ENCODE measurements at regions not wholly inside any gene's neighbourhood (a gene's known extent, or its start where the extent isn't known, plus 50 kb on each side); places are given as distances from the start of the nearest gene placed in this dataset.

DNA sequence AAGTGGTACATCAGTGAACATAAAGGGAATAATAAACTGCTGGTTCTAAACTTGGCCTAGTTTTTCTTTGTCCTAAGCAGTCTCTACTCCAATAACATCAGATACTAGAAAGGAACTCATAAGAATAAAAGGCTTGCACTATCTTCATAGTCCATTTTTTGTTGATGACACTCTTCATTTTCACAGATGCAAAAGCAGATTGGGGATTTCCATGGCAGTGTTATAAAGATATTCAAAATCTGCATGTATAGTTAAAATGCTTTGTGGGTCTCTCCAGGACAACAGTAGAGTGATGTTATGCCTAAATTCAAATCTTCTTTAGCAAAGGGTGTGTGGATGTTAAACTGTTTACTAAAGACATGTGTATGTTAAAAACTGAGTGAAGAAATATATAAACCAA lies 745.8 kb downstream of the TRHDE start:
- DNase-seq = no peak
- Histone ChIP-seq H3K36me3 (no peaks in the 10 kb centered on the region), H3K9me3 (no peaks in the 10 kb centered on the region), H3K4me1 (no peaks in the 10 kb centered on the region), H3K4me3 (no peak overlapping the region), H3K27me3 (no peaks in the 10 kb centered on the region), H3K27ac (no peak overlapping the region)
- intact Hi-C loops (cut with DNase I) = no loop called here
- TF ChIP-seq, protein P1, sequence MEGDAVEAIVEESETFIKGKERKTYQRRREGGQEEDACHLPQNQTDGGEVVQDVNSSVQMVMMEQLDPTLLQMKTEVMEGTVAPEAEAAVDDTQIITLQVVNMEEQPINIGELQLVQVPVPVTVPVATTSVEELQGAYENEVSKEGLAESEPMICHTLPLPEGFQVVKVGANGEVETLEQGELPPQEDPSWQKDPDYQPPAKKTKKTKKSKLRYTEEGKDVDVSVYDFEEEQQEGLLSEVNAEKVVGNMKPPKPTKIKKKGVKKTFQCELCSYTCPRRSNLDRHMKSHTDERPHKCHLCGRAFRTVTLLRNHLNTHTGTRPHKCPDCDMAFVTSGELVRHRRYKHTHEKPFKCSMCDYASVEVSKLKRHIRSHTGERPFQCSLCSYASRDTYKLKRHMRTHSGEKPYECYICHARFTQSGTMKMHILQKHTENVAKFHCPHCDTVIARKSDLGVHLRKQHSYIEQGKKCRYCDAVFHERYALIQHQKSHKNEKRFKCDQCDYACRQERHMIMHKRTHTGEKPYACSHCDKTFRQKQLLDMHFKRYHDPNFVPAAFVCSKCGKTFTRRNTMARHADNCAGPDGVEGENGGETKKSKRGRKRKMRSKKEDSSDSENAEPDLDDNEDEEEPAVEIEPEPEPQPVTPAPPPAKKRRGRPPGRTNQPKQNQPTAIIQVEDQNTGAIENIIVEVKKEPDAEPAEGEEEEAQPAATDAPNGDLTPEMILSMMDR (IDR thresholded peaks at IDR 0.05) = no peak
- TF ChIP-seq POLR2AphosphoS5 (IDR thresholded peaks at IDR 0.05) (no peak), EP300 (IDR thresholded peaks at IDR 0.05) (no peak), POLR2A (IDR thresholded peaks at IDR 0.05) (no peak)

DNA sequence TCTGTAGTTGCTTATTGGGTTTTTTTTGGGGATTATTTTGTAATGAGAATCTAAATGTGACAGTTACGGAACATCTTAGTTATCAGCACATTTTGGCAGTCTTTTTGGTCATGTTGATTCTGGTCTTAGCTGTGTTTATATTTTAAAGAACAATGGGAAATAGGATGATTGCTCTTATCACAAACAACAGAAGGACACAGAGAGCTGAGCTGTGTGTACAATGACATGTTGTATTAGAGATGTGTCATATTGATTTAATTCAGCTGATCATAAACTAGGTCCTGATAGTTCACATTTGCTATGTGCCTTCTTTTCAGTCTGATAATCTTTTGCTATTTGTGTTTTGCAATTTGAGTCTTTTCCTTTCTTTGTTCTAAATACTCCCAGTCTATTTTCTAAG lies 781.7 kb downstream of the TRHDE start:
- no peaks in the 10 kb centered on the region for H3K4me1 ChIP-seq
- intact Hi-C loops (cut with DNase I) = no loop called here
- 50 to 89% methylated on average over 1 of the region's 1 CpG for WGBS, 2 donors

DNA sequence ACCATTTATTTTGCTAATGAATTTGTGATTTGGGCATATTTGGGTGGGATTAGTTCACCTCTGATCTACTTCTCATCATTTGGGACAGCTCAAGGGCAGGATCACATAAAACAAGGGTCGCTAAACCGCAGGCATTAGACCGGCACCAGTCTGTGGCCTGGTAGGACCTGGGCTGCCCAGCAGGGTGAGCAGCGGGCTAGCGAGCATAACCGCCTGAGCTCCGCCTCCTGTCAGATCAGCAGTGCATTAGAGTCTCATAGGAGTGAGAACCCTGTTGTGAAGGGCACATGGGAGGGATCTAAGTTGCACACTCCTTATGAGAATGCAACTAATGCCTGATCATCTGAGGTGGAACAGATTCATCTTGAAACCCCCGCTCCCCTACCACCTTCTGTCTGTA lies 785.3 kb downstream of the TRHDE start:
- intact Hi-C loops (cut with DNase I) = no loop called here
- peaks cover 0 to 2% (median 0%) of the 10 kb centered on the region in 4 donors for H3K9me3 ChIP-seq
- no peaks in the 10 kb centered on the region for H3K27me3 ChIP-seq
- no peaks in the 10 kb centered on the region for H3K4me1 ChIP-seq
- no peak for DNase-seq
- WGBS, 2 donors = 93 to 97% methylated on average over 8 of the region's 8 CpGs
- no peaks in the 10 kb centered on the region for H3K36me3 ChIP-seq
- no peak overlapping the region for H3K4me3 ChIP-seq
- H3K27ac ChIP-seq = no peak overlapping the region
- TF ChIP-seq POLR2AphosphoS5 (IDR thresholded peaks at IDR 0.05) (no peak), EP300 (IDR thresholded peaks at IDR 0.05) (no peak), POLR2A (IDR thresholded peaks at IDR 0.05) (no peak)
- TF ChIP-seq, protein P1 (IDR thresholded peaks at IDR 0.05) = no peak

More for the DNA sequence above, 781.7 kb downstream of the TRHDE start:
- no peak for DNase-seq
- Histone ChIP-seq H3K27me3 (no peaks in the 10 kb centered on the region), H3K9me3 (peaks cover 0 to 2% (median 0%) of the 10 kb centered on the region in 4 donors), H3K36me3 (no peaks in the 10 kb centered on the region), H3K27ac (no peak overlapping the region), H3K4me3 (no peak overlapping the region)
- TF ChIP-seq POLR2AphosphoS5 (IDR thresholded peaks at IDR 0.05) (no peak), POLR2A (IDR thresholded peaks at IDR 0.05) (no peak), EP300 (IDR thresholded peaks at IDR 0.05) (no peak)
- TF ChIP-seq, protein P1 (IDR thresholded peaks at IDR 0.05) = no peak

DNA sequence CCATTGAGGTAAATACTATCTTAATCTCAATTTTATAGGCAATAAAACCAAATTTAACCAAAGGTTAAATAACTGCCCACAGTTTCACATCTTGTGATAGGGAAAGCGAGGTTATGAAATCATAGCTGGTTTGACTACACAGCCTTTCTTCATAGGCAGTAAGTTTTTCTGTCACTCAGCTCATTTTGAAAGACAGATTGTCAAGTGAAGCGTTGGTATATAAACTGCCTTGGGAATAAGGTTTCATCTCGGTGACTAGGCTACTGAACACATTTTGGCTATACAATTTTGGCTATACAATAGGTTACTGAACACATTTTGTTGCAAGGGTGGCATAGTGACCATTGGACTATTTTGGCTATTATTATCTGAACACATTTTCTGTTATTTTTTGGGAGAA lies 793.7 kb downstream of the TRHDE start:
- WGBS, 2 donors = 82 to 85% methylated on average over 3 of the region's 3 CpGs
- DNase-seq = no peak
- Histone ChIP-seq H3K27ac (no peak overlapping the region), H3K9me3 (no peaks in the 10 kb centered on the region), H3K4me3 (no peak overlapping the region), H3K27me3 (no peaks in the 10 kb centered on the region), H3K36me3 (no peaks in the 10 kb centered on the region), H3K4me1 (no peaks in the 10 kb centered on the region)
- intact Hi-C loops (cut with DNase I) = no loop called here
- TF ChIP-seq EP300 (IDR thresholded peaks at IDR 0.05) (no peak), POLR2AphosphoS5 (IDR thresholded peaks at IDR 0.05) (no peak), POLR2A (IDR thresholded peaks at IDR 0.05) (no peak)
- TF ChIP-seq, protein P1 (IDR thresholded peaks at IDR 0.05) = no peak

DNA sequence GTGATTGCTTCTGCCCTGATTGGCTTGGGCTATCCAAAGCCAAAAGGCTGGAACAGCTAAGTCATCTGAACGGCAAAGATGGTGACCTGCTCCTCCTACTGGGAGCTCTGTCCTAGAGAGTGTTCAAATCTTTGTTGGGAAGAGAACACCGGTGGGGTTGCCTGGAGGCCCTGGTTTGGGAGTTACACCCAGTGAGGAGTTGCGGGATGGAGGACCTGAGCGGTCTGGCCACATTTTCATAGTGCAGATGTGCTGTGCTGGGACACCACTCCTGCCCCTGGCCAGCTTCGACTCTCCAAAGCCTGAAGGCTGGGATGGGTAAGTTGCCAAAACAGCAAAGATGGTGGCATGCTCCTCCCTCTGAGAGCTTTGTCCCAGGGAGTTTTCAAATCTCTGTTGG lies 795.4 kb downstream of the TRHDE start:
- DNase-seq = no peak
- peaks cover 0 to 5% (median 0%) of the 10 kb centered on the region in 4 donors for H3K9me3 ChIP-seq
- no peaks in the 10 kb centered on the region for H3K27me3 ChIP-seq
- TF ChIP-seq POLR2A (IDR thresholded peaks at IDR 0.05) (no peak), EP300 (IDR thresholded peaks at IDR 0.05) (no peak), POLR2AphosphoS5 (IDR thresholded peaks at IDR 0.05) (no peak)
- TF ChIP-seq, protein P1 (IDR thresholded peaks at IDR 0.05) = no peak
- no peaks in the 10 kb centered on the region for H3K4me1 ChIP-seq
- no peak overlapping the region for H3K27ac ChIP-seq
- H3K36me3 ChIP-seq = no peaks in the 10 kb centered on the region
- WGBS, 2 donors = 92 to 94% methylated on average over 5 of the region's 5 CpGs
- H3K4me3 ChIP-seq = no peak overlapping the region
- intact Hi-C loops (cut with DNase I) = no loop called here
